GM12878 (cell line): ENCODE measurements at regions not wholly inside any gene's neighbourhood (a gene's known extent, or its start where the extent isn't known, plus 50 kb on each side); places are given as distances from the start of the nearest gene placed in this dataset.

Experiments
- ATAC-seq: fragments of 200-7000 bp; cut with Tn5 transposase; 3 replicates; pipeline ENCODE4 v1.9.1; 2020; ENCODE audit warnings: mild to moderate bottlenecking, moderate library complexity
- BruUV-seq: library from RNA; stranded (reverse); fragments of 400-500 nt; replicated peaks from 2 replicates; lab custom pipeline; 2021; lab: Mats Ljungman, UMichigan
- CTCF ChIA-PET: fragments of 300-600 bp; sonication (Branson Sonifier 250); formaldehyde crosslinking; extraction: SDS; loops from one replicate; lab custom pipeline; 2021; ENCODE audit warnings: inconsistent platforms; lab: Yijun Ruan, JAX
- POLR2A ChIA-PET: fragments of 350-600 bp; formaldehyde crosslinking; extraction: SDS; loops from one replicate; lab custom pipeline; 2021; ENCODE audit warnings: inconsistent platforms; lab: Charles Lee
- RAD21 ChIA-PET: fragments of 300-600 bp; sonication (Branson Sonifier 250); formaldehyde crosslinking; loops from one replicate; lab custom pipeline; 2023; ENCODE audit warnings: antibody characterized with exemption; ENCODE audit not compliant: unreplicated experiment; lab: Charles Lee
- SMC1A ChIA-PET: fragments of 300-600 bp; sonication (Branson Sonifier 250); formaldehyde crosslinking; loops from one replicate; lab custom pipeline; 2023; ENCODE audit not compliant: unreplicated experiment, uncharacterized antibody; lab: Charles Lee
- DNase-seq: peaks from one replicate; pipeline ENCODE4 v3.0.0-alpha.2; 2011; ENCODE audit warnings: low read depth, low spot score
- FAIRE-seq: peaks from 3 replicates; lab custom pipeline; 2011; peaks lifted over from hg19 to GRCh38; lab: Jason Lieb, UNC
- H2AFZ ChIP-seq: 2 replicates; pipeline ENCODE4 v1.6.0; 2011; ENCODE audit warnings: low read depth, low read length, control low read depth; ENCODE audit not compliant: control insufficient read depth
- H3K27ac ChIP-seq: 2 replicates; pipeline ENCODE4 v1.5.1; 2011; ENCODE audit warnings: control low read depth; ENCODE audit not compliant: control insufficient read depth, insufficient read depth
- H3K27me3 ChIP-seq, 2 experiments: replicated peaks in 1 of 2; 2 replicates each; pipeline versions ENCODE4 v1.6.0 to v1.6.1; 2011; ENCODE audit warnings: low read length in 1 of 2; ENCODE audit not compliant: control insufficient read depth in 2 of 2, insufficient read depth in 2 of 2
- H3K36me3 ChIP-seq, 2 experiments: 2 replicates each; pipeline ENCODE4 v1.5.1; 2011; ENCODE audit warnings: low read length in 1 of 2; ENCODE audit not compliant: control insufficient read depth in 2 of 2, insufficient read depth in 2 of 2
- H3K4me1 ChIP-seq: 2 replicates; pipeline ENCODE4 v1.6.1; 2011; ENCODE audit warnings: mild to moderate bottlenecking, low read length, moderate library complexity, mixed read lengths; ENCODE audit not compliant: control insufficient read depth, insufficient read depth
- H3K4me2 ChIP-seq: 2 replicates; pipeline ENCODE4 v1.6.0; 2011; ENCODE audit warnings: control low read depth; ENCODE audit not compliant: control insufficient read depth, insufficient read depth
- H3K4me3 ChIP-seq: fragments of 200-600 bp; sonication (generic); 2 replicates; pipeline ENCODE4 v1.5.1; 2016
- H3K79me2 ChIP-seq: 2 replicates; pipeline ENCODE4 v1.6.0; 2011; ENCODE audit warnings: low read length; ENCODE audit not compliant: control insufficient read depth, insufficient read depth
- H3K9ac ChIP-seq: 2 replicates; pipeline ENCODE4 v1.8.0; 2011; ENCODE audit warnings: low read length, control low read depth, mixed read lengths; ENCODE audit not compliant: control insufficient read depth, insufficient read depth
- H3K9me3 ChIP-seq: replicated peaks from 3 replicates; pipeline ENCODE4 v1.5.1; 2011; ENCODE audit warnings: mild to moderate bottlenecking, low read length; ENCODE audit not compliant: control insufficient read depth, insufficient read depth
- H4K20me1 ChIP-seq: 2 replicates; pipeline ENCODE4 v1.6.0; 2011; ENCODE audit not compliant: control insufficient read depth, insufficient read depth
- IRF3 ChIP-seq: fragments of 450-650 bp; IDR thresholded peaks from 2 replicates; pipeline ENCODE4 v1.6.1; 2014; ENCODE audit warnings: mild to moderate bottlenecking
- MEF2A ChIP-seq: IDR thresholded peaks from 2 replicates; pipeline ENCODE4 v1.6.1; 2011; ENCODE audit warnings: low read depth, mild to moderate bottlenecking, low read length, moderate library complexity; ENCODE audit not compliant: insufficient read depth
- NFXL1 ChIP-seq: fragments of 450-650 bp; IDR thresholded peaks from 2 replicates; pipeline ENCODE4 v1.6.1; 2017; ENCODE audit warnings: antibody characterized with exemption, mild to moderate bottlenecking, borderline replicate concordance
- NRF1 ChIP-seq: conservative IDR thresholded peaks from 2 replicates; pipeline ENCODE4 v1.6.1; 2011; ENCODE audit warnings: mild to moderate bottlenecking, low read depth, low read length, improper control_type of control experiment
- POLR2AphosphoS5 ChIP-seq: IDR thresholded peaks from 2 replicates; pipeline ENCODE4 v1.6.1; 2011; ENCODE audit warnings: mild to moderate bottlenecking, low read length, inconsistent platforms
- ZNF384 ChIP-seq: IDR thresholded peaks from 2 replicates; pipeline ENCODE4 v1.6.1; 2012; ENCODE audit warnings: low read depth, mild to moderate bottlenecking, low read length, improper control_type of control experiment, borderline replicate concordance
- WGBS: methylation state at CpG from one replicate; pipeline ENCODE4 v1.1.6; 2016; ENCODE audit warnings: low lambda C conversion rate; ENCODE audit not compliant: insufficient replicate concordance, insufficient coverage; ENCODE audit errors: missing lambda C conversion rate; 5-methylcytosine and 5-hydroxymethylcytosine counted together
- in situ Hi-C: fragments of 300-500 bp; cut with MboI; formaldehyde crosslinking; loops from 9 replicates; pipeline ENCODE4 v1.14.3; 2018; ENCODE audit warnings: mixed read lengths
- intact Hi-C: fragments of 100-400 bp; cut with micrococcal nuclease; formaldehyde crosslinking; loops from one replicate; pipeline ENCODE4 v1.14.2; 2022; ENCODE audit not compliant: unreplicated experiment

DNA sequence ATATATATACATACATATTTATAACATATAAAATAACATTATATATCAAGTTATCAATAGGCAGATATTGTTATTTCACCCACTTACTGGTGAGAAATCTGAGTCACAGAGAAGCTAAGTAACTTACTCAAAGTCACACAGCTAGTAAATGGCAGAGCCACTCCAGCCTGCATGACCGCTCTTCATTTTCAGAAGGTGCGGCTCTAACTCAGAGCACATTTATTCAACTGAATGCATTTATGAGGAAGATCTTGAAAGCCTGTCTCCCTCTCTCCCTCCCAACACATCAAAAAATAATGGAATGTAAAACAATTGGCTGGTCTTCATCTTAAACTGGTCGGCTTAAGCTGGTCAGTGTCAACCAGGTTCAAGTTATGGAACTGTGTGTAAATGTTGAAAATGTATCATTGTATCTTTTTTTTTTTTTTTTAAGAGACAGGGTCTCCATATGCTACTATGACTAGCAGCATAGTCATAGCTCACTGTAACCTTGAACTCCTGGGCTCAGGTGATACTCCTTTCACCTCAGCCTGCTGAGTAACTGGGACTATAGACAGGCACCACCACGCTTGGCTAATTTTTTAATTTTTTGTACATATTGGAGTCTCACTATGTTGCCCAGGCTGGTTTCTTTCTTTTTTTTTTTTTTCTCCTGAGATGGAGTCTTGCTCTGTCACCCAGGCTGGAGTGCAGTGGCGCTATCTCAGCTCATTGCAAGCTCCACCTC is 70.7 kb upstream of the NCOA3 start:
- no TSS peak for BruUV-seq
- RAD21 ChIA-PET: interaction anchor here (0.7 to 1.5 kb wide), 2 partner anchors 14 to 28 kb away, joined by 4 read pairs; no protein-coding TSS in a partner anchor
- POLR2A ChIA-PET: interaction anchor here (0.6 to 1.5 kb wide), 3 partner anchors 19 to 223 kb away, joined by 3 to 5 read pairs (median 4); partner anchors contain the start of gene NCOA3
- no peaks in the 10 kb centered on the region for H3K36me3 ChIP-seq
- no peaks in the 10 kb centered on the region for H3K79me2 ChIP-seq
- H4K20me1 ChIP-seq: no peaks in the 10 kb centered on the region
- ATAC-seq (no peak), DNase-seq (no peak), FAIRE-seq (no peak)
- in situ Hi-C loops: no loop called here
- intact Hi-C loops: no loop called here
- CTCF ChIA-PET: interaction anchor here (0.9 to 1.2 kb wide), 2 partner anchors 8 to 47 kb away, joined by 3 read pairs; no protein-coding TSS in a partner anchor
- no peak overlapping the region for H3K27ac ChIP-seq
- no peak overlapping the region for H3K4me3 ChIP-seq
- no peak overlapping the region for H3K9ac ChIP-seq
- H2AFZ ChIP-seq: no peak overlapping the region
- TF ChIP-seq NFXL1 (peak; percentile 83; the same call in 1 of the 2 replicates), ZNF384 (no peak), NRF1 (no peak), IRF3 (no peak), POLR2AphosphoS5 (no peak), MEF2A (no peak)
- SMC1A ChIA-PET: interaction anchor here (0.6 to 1.8 kb wide), 4 partner anchors 9 to 20 kb away, joined by 3 to 5 read pairs (median 4); no protein-coding TSS in a partner anchor
- H3K27me3 ChIP-seq: no peaks in the 10 kb centered on the region
- H3K4me2 ChIP-seq: no peak overlapping the region
- 92% methylated on average over 5 of the region's 5 CpGs for WGBS
- peaks cover 10% of the 10 kb centered on the region for H3K9me3 ChIP-seq
- peaks cover 27% of the 10 kb centered on the region for H3K4me1 ChIP-seq
